Right atrium auricular region (tissue), 2 donors: ENCODE measurements at regions not wholly inside any gene's neighbourhood (a gene's known extent, or its start where the extent isn't known, plus 50 kb on each side); places are given as distances from the start of the nearest gene placed in this dataset.

Experiments used
- DNase-seq: peaks from one replicate; pipeline ENCODE4 v3.0.0-alpha.2; 2019; ENCODE audit warnings: low spot score
- H3K27ac ChIP-seq, 2 donors: fragments of 200-600 bp; sonication (generic); 1 replicate in 1 of 2; 2 replicates in 1 of 2; pipeline ENCODE4 v1.5.1; 2016 to 2019
- H3K27me3 ChIP-seq, 2 donors: fragments of 200-600 bp; sonication (generic); one replicate each; pipeline versions ENCODE4 v1.5.1 to v1.6.0; 2017 to 2019
- H3K36me3 ChIP-seq: fragments of 200-600 bp; sonication (generic); one replicate; pipeline ENCODE4 v1.5.1; 2016
- H3K4me1 ChIP-seq, 2 donors: fragments of 200-600 bp; sonication (generic); one replicate each; pipeline versions ENCODE4 v1.5.1 to v1.6.0; 2017 to 2019
- H3K4me3 ChIP-seq, 2 donors: fragments of 200-600 bp; sonication (generic); 1 replicate in 1 of 2; 2 replicates in 1 of 2; pipeline ENCODE4 v1.5.1; 2017 to 2019; ENCODE audit warnings: mild to moderate bottlenecking in 1 of 2, moderate library complexity in 1 of 2
- H3K9me3 ChIP-seq, 2 donors: fragments of 200-600 bp; sonication (generic); one replicate each; pipeline ENCODE4 v1.5.1; 2019
- CTCF ChIP-seq, 2 donors: fragments of 200-600 bp; sonication (generic); IDR thresholded peaks; one replicate each; pipeline ENCODE4 v1.5.1; 2019; ENCODE audit warnings: antibody characterized with exemption in 2 of 2

GRCh38 chr12:86543716-86544115 lies 287.5 kb upstream of the MGAT4C start:
- Histone ChIP-seq H3K36me3 (no peaks in the 10 kb centered on the region), H3K4me1 (no peaks in the 10 kb centered on the region), H3K4me3 (no peak overlapping the region), H3K27ac (no peak overlapping the region), H3K9me3 (no peaks in the 10 kb centered on the region), H3K27me3 (no peaks in the 10 kb centered on the region)
- no peak for DNase-seq
- TF ChIP-seq CTCF (IDR thresholded peaks at IDR 0.05): no peak

GRCh38 chr12:86530996-86531655 lies 274.9 kb upstream of the MGAT4C start:
- no peak overlapping the region for H3K4me3 ChIP-seq
- H3K4me1 ChIP-seq: no peaks in the 10 kb centered on the region
- no peak for DNase-seq
- no peak overlapping the region for H3K27ac ChIP-seq
- H3K36me3 ChIP-seq: no peaks in the 10 kb centered on the region
- TF ChIP-seq CTCF (IDR thresholded peaks at IDR 0.05): no peak
- H3K27me3 ChIP-seq: no peaks in the 10 kb centered on the region
- no peaks in the 10 kb centered on the region for H3K9me3 ChIP-seq

GRCh38 chr12:86526060-86526595 lies 269.9 kb upstream of the MGAT4C start:
- no peak overlapping the region for H3K27ac ChIP-seq
- H3K4me3 ChIP-seq: no peak overlapping the region
- H3K27me3 ChIP-seq: no peaks in the 10 kb centered on the region
- no peak for DNase-seq
- no peaks in the 10 kb centered on the region for H3K36me3 ChIP-seq
- H3K9me3 ChIP-seq: peaks cover 0 to 34% of the 10 kb centered on the region in 2 donors
- H3K4me1 ChIP-seq: no peaks in the 10 kb centered on the region
- TF ChIP-seq CTCF (IDR thresholded peaks at IDR 0.05): no peak

- H3K4me1 ChIP-seq: no peaks in the 10 kb centered on the region
- H3K9me3 ChIP-seq: peaks cover 0 to 34% of the 10 kb centered on the region in 2 donors
- no peak overlapping the region for H3K4me3 ChIP-seq
- H3K27ac ChIP-seq: no peak overlapping the region
- no peak for TF ChIP-seq CTCF (IDR thresholded peaks at IDR 0.05)
- no peaks in the 10 kb centered on the region for H3K36me3 ChIP-seq
- no peaks in the 10 kb centered on the region for H3K27me3 ChIP-seq
- DNase-seq: no peak
Measured at GRCh38 chr12:86523844-86524243, 267.7 kb upstream of the MGAT4C start.

- no peak overlapping the region for H3K4me3 ChIP-seq
- TF ChIP-seq CTCF (IDR thresholded peaks at IDR 0.05): no peak
- no peak for DNase-seq
- H3K27me3 ChIP-seq: no peaks in the 10 kb centered on the region
- no peaks in the 10 kb centered on the region for H3K36me3 ChIP-seq
- no peak overlapping the region for H3K27ac ChIP-seq
- no peaks in the 10 kb centered on the region for H3K4me1 ChIP-seq
- peaks cover 0 to 34% of the 10 kb centered on the region in 2 donors for H3K9me3 ChIP-seq
Measured at GRCh38 chr12:86521870-86522269, 265.7 kb upstream of the MGAT4C start.

- peaks cover 0 to 7% of the 10 kb centered on the region in 2 donors for H3K4me1 ChIP-seq
- no peaks in the 10 kb centered on the region for H3K9me3 ChIP-seq
- DNase-seq: no peak
- no peak overlapping the region for H3K4me3 ChIP-seq
- TF ChIP-seq CTCF (IDR thresholded peaks at IDR 0.05): no peak
- no peaks in the 10 kb centered on the region for H3K36me3 ChIP-seq
- no peak overlapping the region for H3K27ac ChIP-seq
- H3K27me3 ChIP-seq: no peaks in the 10 kb centered on the region
Measured at GRCh38 chr12:86513226-86513625, 257.0 kb upstream of the MGAT4C start.
